K562 (cell line): ENCODE measurements at regions not wholly inside any gene's neighbourhood (a gene's known extent, or its start where the extent isn't known, plus 50 kb on each side); places are given as distances from the start of the nearest gene placed in this dataset.

Experiments used
- ATAC-seq: fragments of 200-7000 bp; cut with Tn5 transposase; 3 replicates; pipeline ENCODE4 v1.9.1; 2020; ENCODE audit warnings: moderate library complexity
- BruUV-seq: library from RNA; stranded (reverse); fragments of 400-500 nt; replicated peaks from 2 replicates; lab custom pipeline; 2021; lab: Mats Ljungman, UMichigan
- CTCF ChIA-PET: fragments of 300-600 bp; formaldehyde crosslinking; extraction: SDS; loops from one replicate; lab custom pipeline; 2021; ENCODE audit warnings: low intra/inter-chr PET ratio; lab: Yijun Ruan, JAX
- POLR2A ChIA-PET: fragments of 300-600, 350-650 bp; sonication (Branson Sonifier 250); formaldehyde crosslinking; extraction: SDS; loops from one replicate; lab custom pipeline; 2021; ENCODE audit warnings: antibody characterized with exemption, inconsistent platforms; lab: Yijun Ruan, JAX
- DNase-seq, 4 experiments: peaks; one replicate each; pipeline versions ENCODE4 v3.0.0 to v3.0.0-alpha.2; 2011 to 2018; ENCODE audit warnings: low spot score in 3 of 4, mixed read lengths in 3 of 4; ENCODE audit errors: extremely low read depth in 1 of 4
- FAIRE-seq: peaks from 2 replicates; lab custom pipeline; 2011; peaks lifted over from hg19 to GRCh38; lab: Jason Lieb, UNC
- H2AFZ ChIP-seq: 2 replicates; pipeline ENCODE4 v1.6.0; 2011; ENCODE audit warnings: low read depth, low read length, control low read depth, inconsistent platforms
- H3K27ac ChIP-seq: fragments of 200-600 bp; 3 replicates; pipeline ENCODE4 v1.8.0; 2011; ENCODE audit warnings: low read depth, mild to moderate bottlenecking, control low read depth, inconsistent platforms, low read length, moderate library complexity, mixed read lengths; ENCODE audit errors: extremely low read depth
- H3K27me3 ChIP-seq, 2 experiments: fragments of 300-600 bp in 1 of 2; 2 replicates in 1 of 2; 3 replicates in 1 of 2; pipeline versions ENCODE4 v1.6.0 to v1.8.0; 2011; ENCODE audit warnings: inconsistent platforms in 2 of 2, low read length in 2 of 2, mild to moderate bottlenecking in 1 of 2, mixed read lengths in 1 of 2, moderate library complexity in 1 of 2; ENCODE audit not compliant: control insufficient read depth in 2 of 2, insufficient read depth in 2 of 2
- H3K36me3 ChIP-seq: fragments of 300-600 bp; 3 replicates; pipeline ENCODE4 v1.8.0; 2011; ENCODE audit warnings: mild to moderate bottlenecking, low read length, inconsistent platforms; ENCODE audit not compliant: control insufficient read depth, insufficient read depth
- H3K4me1 ChIP-seq, 2 experiments: fragments of 200-600 bp in 1 of 2; replicated peaks in 1 of 2; 2 replicates in 1 of 2; 3 replicates in 1 of 2; pipeline versions ENCODE4 v1.5.1 to v1.8.0; 2011; ENCODE audit warnings: inconsistent platforms in 2 of 2, low read length in 2 of 2, mild to moderate bottlenecking in 1 of 2, mixed read lengths in 1 of 2, moderate library complexity in 1 of 2; ENCODE audit not compliant: control insufficient read depth in 2 of 2, insufficient read depth in 2 of 2
- H3K4me2 ChIP-seq: 2 replicates; pipeline ENCODE4 v1.6.1; 2011; ENCODE audit warnings: low read length, control low read depth, inconsistent platforms, mixed read lengths; ENCODE audit not compliant: insufficient read depth
- H3K4me3 ChIP-seq: fragments of 200-600 bp; sonication (generic), shearing (Covaris generic); 2 replicates; pipeline ENCODE4 v1.5.1; 2016; ENCODE audit warnings: control low read depth, inconsistent platforms
- H3K79me2 ChIP-seq: fragments of 200-600 bp; 3 replicates; pipeline ENCODE4 v1.8.0; 2011; ENCODE audit warnings: low read length, inconsistent platforms; ENCODE audit not compliant: control insufficient read depth, insufficient read depth
- H3K9ac ChIP-seq, 2 experiments: 2 replicates each; pipeline versions ENCODE4 v1.6.0 to v1.6.1; 2011; ENCODE audit warnings: low read depth in 2 of 2, low read length in 2 of 2, control low read depth in 1 of 2, inconsistent platforms in 1 of 2, mild to moderate bottlenecking in 1 of 2, mixed read lengths in 1 of 2; ENCODE audit not compliant: insufficient read depth in 1 of 2
- H3K9me1 ChIP-seq: one replicate; pipeline ENCODE4 v1.6.0; 2011; ENCODE audit warnings: inconsistent platforms, mild to moderate bottlenecking, low read length, moderate library complexity; ENCODE audit not compliant: control insufficient read depth, insufficient read depth
- H3K9me3 ChIP-seq: replicated peaks from 2 replicates; pipeline ENCODE4 v1.5.1; 2011; ENCODE audit warnings: low read depth, low read length, inconsistent platforms; ENCODE audit not compliant: control insufficient read depth, insufficient read depth
- H4K20me1 ChIP-seq: replicated peaks from 2 replicates; pipeline ENCODE4 v1.6.1; 2011; ENCODE audit warnings: low read length, inconsistent platforms, mixed read lengths; ENCODE audit not compliant: control insufficient read depth, insufficient read depth
- CCNT2 ChIP-seq: IDR thresholded peaks from 2 replicates; pipeline ENCODE4 v1.6.1; 2011; ENCODE audit warnings: borderline replicate concordance, low read depth, mild to moderate bottlenecking, moderate library complexity, mixed read lengths, low read length; ENCODE audit not compliant: insufficient read length; ENCODE audit errors: extremely low read depth
- HEY1 ChIP-seq: fragments of 250-450 bp; sonication (Bioruptor Pico); IDR thresholded peaks from 2 replicates; pipeline ENCODE4 v1.5.0; 2020; ENCODE audit warnings: mild to moderate bottlenecking, moderate library complexity, borderline replicate concordance
- RBM39 ChIP-seq: fragments of 200-400 bp; formaldehyde crosslinking; optimal IDR thresholded peaks from 2 replicates; pipeline ENCODE3; 2018; ENCODE audit warnings: low read depth, low read length
- TOE1 ChIP-seq, 2 experiments: fragments of 450-650 bp in 1 of 2; sonication (generic) in 1 of 2; formaldehyde crosslinking in 1 of 2; IDR thresholded peaks; 2 replicates each; pipeline versions ENCODE4 v1.7.1 to v1.8.0; 2016 to 2022; ENCODE audit warnings: borderline replicate concordance in 2 of 2, mild to moderate bottlenecking in 2 of 2, antibody characterized with exemption in 1 of 2, inconsistent platforms in 1 of 2, low read depth in 1 of 2, missing genetic modification reagents in 1 of 2, moderate library complexity in 1 of 2
- WGBS: fragments of 100-300 bp; shearing (Covaris generic); methylation state at CpG from one replicate; pipeline ENCODE4 v1.1.6; 2016; ENCODE audit warnings: low coverage, mixed read lengths; ENCODE audit not compliant: insufficient coverage; ENCODE audit errors: missing lambda C conversion rate; 5-methylcytosine and 5-hydroxymethylcytosine counted together
- in situ Hi-C: fragments of 300-500 bp; cut with MboI; formaldehyde crosslinking; loops from 4 replicates; pipeline ENCODE4 v1.15.0; 2018; ENCODE audit warnings: inconsistent platforms, mixed read lengths
- intact Hi-C: fragments of 100-400 bp; cut with micrococcal nuclease; formaldehyde crosslinking; loops from 2 replicates; pipeline ENCODE4 v1.14.2; 2022
- TF ChIP-seq, protein P1 (sequence below): fragments of 250-450 bp; sonication (Bioruptor Pico); IDR thresholded peaks from 2 replicates; pipeline ENCODE4 v1.8.0; 2021; ENCODE audit warnings: moderate library complexity, mild to moderate bottlenecking, inconsistent platforms
- TF ChIP-seq, protein P2 (sequence below): fragments of 150-350 bp; conservative IDR thresholded peaks from 2 replicates; pipeline ENCODE4 v1.6.1; 2014; ENCODE audit warnings: low read length

DNA sequence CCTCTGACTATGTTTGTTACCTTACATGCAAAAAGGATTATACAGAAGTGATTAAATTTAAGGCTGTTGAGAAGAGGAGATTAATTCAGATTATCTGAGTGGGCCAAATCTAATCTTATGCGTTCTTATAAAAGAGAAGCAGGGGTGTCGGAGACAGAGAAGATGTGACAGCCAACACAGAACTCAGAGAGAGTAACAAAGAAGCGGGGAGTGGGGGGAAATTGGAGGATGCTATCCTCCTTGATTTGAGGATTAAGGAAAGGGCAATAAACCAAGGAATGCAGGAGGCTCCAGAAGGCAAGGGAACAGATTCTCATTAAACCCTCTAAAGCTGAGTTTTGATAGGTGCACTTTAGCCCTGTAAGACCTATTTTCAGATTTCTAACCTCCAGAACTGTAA is 291.3 kb upstream of the REG3G start:
- FAIRE-seq: no peak
- H3K4me3 ChIP-seq: no peak overlapping the region
- H3K4me1 ChIP-seq: no peaks in the 10 kb centered on the region
- 3% methylated on average over 3 of the region's 3 CpGs for WGBS
- TF ChIP-seq HEY1 (CRISPR knock-in tag) (no peak), RBM39 (no peak), TOE1 (IDR thresholded peaks at IDR 0.05; ENCODE audit: borderline replicate concordance) (no peak), TOE1 (CRISPR knock-in tag; IDR thresholded peaks at IDR 0.05; ENCODE audit: borderline replicate concordance, low read depth) (no peak), CCNT2 (no peak)
- TF ChIP-seq, protein P1, sequence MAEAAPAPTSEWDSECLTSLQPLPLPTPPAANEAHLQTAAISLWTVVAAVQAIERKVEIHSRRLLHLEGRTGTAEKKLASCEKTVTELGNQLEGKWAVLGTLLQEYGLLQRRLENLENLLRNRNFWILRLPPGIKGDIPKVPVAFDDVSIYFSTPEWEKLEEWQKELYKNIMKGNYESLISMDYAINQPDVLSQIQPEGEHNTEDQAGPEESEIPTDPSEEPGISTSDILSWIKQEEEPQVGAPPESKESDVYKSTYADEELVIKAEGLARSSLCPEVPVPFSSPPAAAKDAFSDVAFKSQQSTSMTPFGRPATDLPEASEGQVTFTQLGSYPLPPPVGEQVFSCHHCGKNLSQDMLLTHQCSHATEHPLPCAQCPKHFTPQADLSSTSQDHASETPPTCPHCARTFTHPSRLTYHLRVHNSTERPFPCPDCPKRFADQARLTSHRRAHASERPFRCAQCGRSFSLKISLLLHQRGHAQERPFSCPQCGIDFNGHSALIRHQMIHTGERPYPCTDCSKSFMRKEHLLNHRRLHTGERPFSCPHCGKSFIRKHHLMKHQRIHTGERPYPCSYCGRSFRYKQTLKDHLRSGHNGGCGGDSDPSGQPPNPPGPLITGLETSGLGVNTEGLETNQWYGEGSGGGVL: no peak
- TF ChIP-seq, protein P2, sequence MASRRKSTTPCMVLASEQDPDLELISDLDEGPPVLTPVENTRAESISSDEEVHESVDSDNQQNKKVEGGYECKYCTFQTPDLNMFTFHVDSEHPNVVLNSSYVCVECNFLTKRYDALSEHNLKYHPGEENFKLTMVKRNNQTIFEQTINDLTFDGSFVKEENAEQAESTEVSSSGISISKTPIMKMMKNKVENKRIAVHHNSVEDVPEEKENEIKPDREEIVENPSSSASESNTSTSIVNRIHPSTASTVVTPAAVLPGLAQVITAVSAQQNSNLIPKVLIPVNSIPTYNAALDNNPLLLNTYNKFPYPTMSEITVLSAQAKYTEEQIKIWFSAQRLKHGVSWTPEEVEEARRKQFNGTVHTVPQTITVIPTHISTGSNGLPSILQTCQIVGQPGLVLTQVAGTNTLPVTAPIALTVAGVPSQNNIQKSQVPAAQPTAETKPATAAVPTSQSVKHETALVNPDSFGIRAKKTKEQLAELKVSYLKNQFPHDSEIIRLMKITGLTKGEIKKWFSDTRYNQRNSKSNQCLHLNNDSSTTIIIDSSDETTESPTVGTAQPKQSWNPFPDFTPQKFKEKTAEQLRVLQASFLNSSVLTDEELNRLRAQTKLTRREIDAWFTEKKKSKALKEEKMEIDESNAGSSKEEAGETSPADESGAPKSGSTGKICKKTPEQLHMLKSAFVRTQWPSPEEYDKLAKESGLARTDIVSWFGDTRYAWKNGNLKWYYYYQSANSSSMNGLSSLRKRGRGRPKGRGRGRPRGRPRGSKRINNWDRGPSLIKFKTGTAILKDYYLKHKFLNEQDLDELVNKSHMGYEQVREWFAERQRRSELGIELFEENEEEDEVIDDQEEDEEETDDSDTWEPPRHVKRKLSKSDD: no peak
- TF ChIP-seq, all 486 proteins: peak for 0
- no TSS peak for BruUV-seq
- no peak overlapping the region for H3K4me2 ChIP-seq
- in situ Hi-C loops (no loop called here), intact Hi-C loops (no loop called here)
- no peaks in the 10 kb centered on the region for H3K27me3 ChIP-seq
- H4K20me1 ChIP-seq: no peaks in the 10 kb centered on the region
- POLR2A ChIA-PET: no interaction called here
- H3K27ac ChIP-seq: no peak overlapping the region
- no peak overlapping the region for H3K9ac ChIP-seq
- no peak for ATAC-seq
- no peaks in the 10 kb centered on the region for H3K36me3 ChIP-seq
- no peak overlapping the region for H2AFZ ChIP-seq
- H3K79me2 ChIP-seq: no peaks in the 10 kb centered on the region
- no peaks in the 10 kb centered on the region for H3K9me1 ChIP-seq
- no peaks in the 10 kb centered on the region for H3K9me3 ChIP-seq
- DNase-seq: no peak
- CTCF ChIA-PET: no interaction called here
